ENCODE measurements at regions not wholly inside any gene's neighbourhood (a gene's known extent, or its start where the extent isn't known, plus 50 kb on each side); places are given as distances from the start of the nearest gene placed in this dataset.

- TF ChIP-seq NR2F1 (conservative IDR thresholded peaks at IDR 0.05) (no peak), KDM1A (IDR thresholded peaks at IDR 0.05; ENCODE audit: borderline replicate concordance) (no peak), BCL11A (IDR thresholded peaks at IDR 0.05; ENCODE audit: low read depth, low read length) (no peak)
Observed at GRCh38 chr1:245091171-245091621, 63.6 kb upstream of the KIF26B start (continued).

- SMC1A ChIA-PET (ENCODE audit: uncharacterized antibody, unreplicated experiment) = no interaction called here
- Histone ChIP-seq H2AFZ (ENCODE audit: control insufficient read depth, low read depth, low read length) (no peak overlapping the region), H3K27me3 (replicated peaks in 1 of 2; ENCODE audit: control insufficient read depth in 2 of 2, insufficient read depth in 2 of 2, low read length in 1 of 2) (0 out of 4 replicates have a peak, but pooled peaks cover 0 to 1% of the 10 kb centered on the region in 2 experiments), H3K36me3 (ENCODE audit: control insufficient read depth in 2 of 2, insufficient read depth in 2 of 2, low read length in 1 of 2) (no peaks in the 10 kb centered on the region), H3K9me3 (replicated peaks; ENCODE audit: control insufficient read depth, insufficient read depth, low read length) (no peaks in the 10 kb centered on the region), H3K9ac (ENCODE audit: control insufficient read depth, insufficient read depth, low read length) (no peak overlapping the region), H3K79me2 (ENCODE audit: control insufficient read depth, insufficient read depth, low read length) (no peaks in the 10 kb centered on the region), H3K4me1 (ENCODE audit: control insufficient read depth, insufficient read depth, low read length) (no peaks in the 10 kb centered on the region), H3K4me2 (ENCODE audit: control insufficient read depth, insufficient read depth) (no peak overlapping the region), H3K27ac (ENCODE audit: control insufficient read depth, insufficient read depth) (no peak overlapping the region), H4K20me1 (ENCODE audit: control insufficient read depth, insufficient read depth) (no peaks in the 10 kb centered on the region), H3K4me3 (no peak overlapping the region)
- no peak for ATAC-seq
- no peak for FAIRE-seq
- DNase-seq (ENCODE audit: low read depth, low spot score) = no peak
- POLR2A ChIA-PET = no interaction called here
- RAD21 ChIA-PET (ENCODE audit: unreplicated experiment) = no interaction called here
- CTCF ChIA-PET = no interaction called here
- intact Hi-C loops (cut with micrococcal nuclease; ENCODE audit: unreplicated experiment) = no loop called here
- in situ Hi-C loops (cut with MboI) = no loop called here
- WGBS (ENCODE audit: insufficient coverage, insufficient replicate concordance, low lambda C conversion rate, missing lambda C conversion rate) = 28% methylated on average over 11 of the region's 11 CpGs
- no TSS peak for BruUV-seq (replicated peaks)
- TF ChIP-seq NFXL1 (IDR thresholded peaks at IDR 0.05; ENCODE audit: borderline replicate concordance) = no peak
- no peak for TF ChIP-seq ZNF217 (IDR thresholded peaks at IDR 0.05)
- no peak for TF ChIP-seq RFX5 (IDR thresholded peaks at IDR 0.05; ENCODE audit: low read depth, low read length)
- TF ChIP-seq ASH2L (IDR thresholded peaks at IDR 0.05; ENCODE audit: borderline replicate concordance, low read depth) = no peak
- TF ChIP-seq ATF7 (IDR thresholded peaks at IDR 0.05; ENCODE audit: low read depth) = no peak
- no peak for TF ChIP-seq TCF3 (IDR thresholded peaks at IDR 0.05; ENCODE audit: borderline replicate concordance, insufficient read depth, low read depth, low read length)
- TF ChIP-seq ZZZ3 (IDR thresholded peaks at IDR 0.05; ENCODE audit: control insufficient read depth, insufficient read length, low read depth) = no peak
- TF ChIP-seq ESRRA (IDR thresholded peaks at IDR 0.05; ENCODE audit: low read length) = no peak
- no peak for TF ChIP-seq KLF5 (IDR thresholded peaks at IDR 0.05; ENCODE audit: partially characterized antibody)
- no peak for TF ChIP-seq BCL11A (IDR thresholded peaks at IDR 0.05; ENCODE audit: low read depth, low read length)
- TF ChIP-seq RUNX3 (IDR thresholded peaks at IDR 0.05; ENCODE audit: low read length) = no peak
- no peak for TF ChIP-seq IKZF2 (IDR thresholded peaks at IDR 0.05)
- no peak for TF ChIP-seq IRF4 (IDR thresholded peaks at IDR 0.05; ENCODE audit: low read depth, low read length)
- TF ChIP-seq RAD51 (IDR thresholded peaks at IDR 0.05) = no peak
- TF ChIP-seq CBX5 (IDR thresholded peaks at IDR 0.05; ENCODE audit: low read depth) = no peak
- TF ChIP-seq ZBTB40 (IDR thresholded peaks at IDR 0.05; ENCODE audit: borderline replicate concordance) = no peak
- no peak for TF ChIP-seq GATAD2B (conservative IDR thresholded peaks at IDR 0.05; ENCODE audit: low read depth)
- no peak for TF ChIP-seq POLR2AphosphoS5 (IDR thresholded peaks at IDR 0.05; ENCODE audit: low read length)
Observed at GRCh38 chr1:245090491-245091090, 64.2 kb upstream of the KIF26B start.
